ENCODE measurements at regions not wholly inside any gene's neighbourhood (a gene's known extent, or its start where the extent isn't known, plus 50 kb on each side); places are given as distances from the start of the nearest gene placed in this dataset.

DNA sequence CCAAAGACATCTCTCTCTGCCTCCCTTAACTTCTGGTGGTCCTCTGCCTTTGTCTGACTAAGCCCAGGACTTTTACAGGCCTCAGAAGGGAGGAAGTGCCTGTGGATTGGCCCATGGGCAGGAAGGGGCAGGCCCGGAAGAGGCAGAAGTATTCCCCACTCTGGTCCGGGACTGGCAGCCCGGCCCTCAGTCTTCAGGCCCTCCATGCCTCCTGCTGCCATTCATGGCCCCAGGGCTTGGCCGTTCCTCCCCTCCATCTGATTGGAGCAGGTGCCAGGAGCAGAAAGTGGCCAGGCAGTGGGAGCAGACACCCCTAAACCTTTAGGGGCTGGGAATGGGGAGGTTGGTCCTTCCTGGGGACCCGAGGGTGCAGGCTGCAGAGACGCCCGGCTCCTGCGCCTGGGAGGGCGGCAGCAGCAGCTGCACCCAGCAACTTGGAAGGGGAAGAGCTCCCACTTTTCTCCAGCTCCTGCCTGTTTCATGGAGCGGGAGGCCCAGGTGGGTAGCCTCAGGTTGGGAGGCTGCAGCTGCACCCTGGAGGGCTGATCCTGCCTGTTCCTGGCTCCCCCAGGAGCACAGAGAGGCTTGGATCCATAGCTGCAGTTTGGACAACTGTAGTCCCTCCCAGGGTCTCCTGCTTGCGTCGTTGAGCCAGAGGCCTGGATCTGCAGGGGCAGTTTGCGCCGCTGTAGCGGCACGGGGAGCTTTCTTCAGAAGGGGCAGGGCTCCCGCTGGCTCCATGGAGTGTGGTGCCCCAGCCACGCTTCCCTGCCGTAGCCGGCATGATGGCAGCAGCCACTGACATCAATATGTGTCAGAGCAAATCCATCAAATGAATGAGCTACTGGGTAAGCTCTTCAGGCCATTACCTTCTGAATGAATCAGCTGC is 661.5 kb upstream of the NUDT12 start:
- Histone ChIP-seq H4K20me1 (ENCODE audit: insufficient read depth, poor library complexity, severe bottlenecking) (no peaks in the 10 kb centered on the region), H3K79me2 (no peaks in the 10 kb centered on the region), H3K36me3 (replicated peaks; ENCODE audit: insufficient read depth, low read depth) (no peaks in the 10 kb centered on the region), H3K27ac (no peak overlapping the region), H2AFZ (no peak overlapping the region), H3K4me3 (no peak overlapping the region), H3K9me3 (ENCODE audit: low read depth) (no peaks in the 10 kb centered on the region), H3K27me3 (no peaks in the 10 kb centered on the region), H3K4me1 (ENCODE audit: insufficient read depth) (no peaks in the 10 kb centered on the region), H3K4me2 (no peak overlapping the region), H3K9me2 (replicated peaks; ENCODE audit: insufficient read depth) (no peaks in the 10 kb centered on the region)
- 97% methylated on average over 19 of the region's 20 CpGs for WGBS (ENCODE audit: low lambda C conversion rate, missing lambda C conversion rate)
- TF ChIP-seq, protein P1, sequence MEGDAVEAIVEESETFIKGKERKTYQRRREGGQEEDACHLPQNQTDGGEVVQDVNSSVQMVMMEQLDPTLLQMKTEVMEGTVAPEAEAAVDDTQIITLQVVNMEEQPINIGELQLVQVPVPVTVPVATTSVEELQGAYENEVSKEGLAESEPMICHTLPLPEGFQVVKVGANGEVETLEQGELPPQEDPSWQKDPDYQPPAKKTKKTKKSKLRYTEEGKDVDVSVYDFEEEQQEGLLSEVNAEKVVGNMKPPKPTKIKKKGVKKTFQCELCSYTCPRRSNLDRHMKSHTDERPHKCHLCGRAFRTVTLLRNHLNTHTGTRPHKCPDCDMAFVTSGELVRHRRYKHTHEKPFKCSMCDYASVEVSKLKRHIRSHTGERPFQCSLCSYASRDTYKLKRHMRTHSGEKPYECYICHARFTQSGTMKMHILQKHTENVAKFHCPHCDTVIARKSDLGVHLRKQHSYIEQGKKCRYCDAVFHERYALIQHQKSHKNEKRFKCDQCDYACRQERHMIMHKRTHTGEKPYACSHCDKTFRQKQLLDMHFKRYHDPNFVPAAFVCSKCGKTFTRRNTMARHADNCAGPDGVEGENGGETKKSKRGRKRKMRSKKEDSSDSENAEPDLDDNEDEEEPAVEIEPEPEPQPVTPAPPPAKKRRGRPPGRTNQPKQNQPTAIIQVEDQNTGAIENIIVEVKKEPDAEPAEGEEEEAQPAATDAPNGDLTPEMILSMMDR (IDR thresholded peaks at IDR 0.05; ENCODE audit: poor library complexity): no peak
- TF ChIP-seq EZH2 (IDR thresholded peaks at IDR 0.05; ENCODE audit: borderline replicate concordance): no peak
- no peak for DNase-seq (ENCODE audit: low spot score)

DNA sequence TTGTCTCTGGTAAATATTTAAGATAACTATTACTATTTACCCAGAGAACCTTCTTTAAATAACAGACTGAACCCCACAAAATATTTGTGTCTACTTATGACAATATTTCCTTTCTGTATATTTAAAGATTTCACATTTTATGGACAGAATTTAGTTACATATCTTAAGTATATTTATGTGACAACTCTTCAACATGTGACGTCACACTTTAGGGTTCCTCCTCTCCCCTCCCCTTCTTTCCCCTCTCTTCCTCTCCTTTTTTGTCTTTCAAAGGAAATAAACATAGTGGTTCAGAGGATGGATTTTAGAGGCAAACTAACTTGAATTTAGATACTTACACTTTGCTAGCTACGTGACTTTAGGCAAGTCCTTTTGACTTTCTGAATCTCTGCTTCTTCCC is 655.6 kb upstream of the NUDT12 start:
- Histone ChIP-seq H3K27me3 (no peaks in the 10 kb centered on the region), H3K4me2 (no peak overlapping the region), H3K4me1 (ENCODE audit: insufficient read depth) (no peaks in the 10 kb centered on the region), H3K9me2 (replicated peaks; ENCODE audit: insufficient read depth) (no peaks in the 10 kb centered on the region), H3K79me2 (no peaks in the 10 kb centered on the region), H2AFZ (no peak overlapping the region), H4K20me1 (ENCODE audit: insufficient read depth, poor library complexity, severe bottlenecking) (no peaks in the 10 kb centered on the region), H3K27ac (no peak overlapping the region), H3K9me3 (ENCODE audit: low read depth) (no peaks in the 10 kb centered on the region), H3K4me3 (no peak overlapping the region), H3K36me3 (replicated peaks; ENCODE audit: insufficient read depth, low read depth) (no peaks in the 10 kb centered on the region)
- TF ChIP-seq EZH2 (IDR thresholded peaks at IDR 0.05; ENCODE audit: borderline replicate concordance): no peak
- TF ChIP-seq, protein P1 (IDR thresholded peaks at IDR 0.05; ENCODE audit: poor library complexity): no peak
- no peak for TF ChIP-seq EZH2phosphoT487 (IDR thresholded peaks at IDR 0.05; ENCODE audit: low read depth, severe bottlenecking, unreplicated experiment)
- DNase-seq (ENCODE audit: low spot score): no peak
- WGBS (ENCODE audit: low lambda C conversion rate, missing lambda C conversion rate): 79% methylated on average over 2 of the region's 2 CpGs

DNA sequence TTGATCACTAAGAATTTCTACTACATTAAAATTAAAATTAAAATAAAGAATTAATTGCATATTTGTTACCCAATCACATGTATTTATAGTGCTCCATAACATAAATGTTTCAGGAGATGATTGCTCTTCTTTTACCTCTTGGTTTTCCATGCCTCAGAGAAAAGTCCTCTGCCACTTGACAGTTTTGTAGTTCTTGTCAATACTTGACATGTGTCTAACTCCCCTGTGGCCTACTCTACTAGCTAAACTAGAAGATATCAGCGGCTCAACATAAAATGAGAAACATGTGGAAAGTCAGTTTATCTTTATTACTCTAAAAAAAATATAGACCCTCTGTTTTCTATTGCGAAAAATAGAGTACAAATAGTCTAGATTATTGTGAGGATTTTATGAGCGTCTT is 650.6 kb upstream of the NUDT12 start:
- Histone ChIP-seq H3K9me2 (replicated peaks; ENCODE audit: insufficient read depth) (no peaks in the 10 kb centered on the region), H3K4me2 (no peak overlapping the region), H3K9me3 (ENCODE audit: low read depth) (no peaks in the 10 kb centered on the region), H3K79me2 (no peaks in the 10 kb centered on the region), H3K36me3 (replicated peaks; ENCODE audit: insufficient read depth, low read depth) (no peaks in the 10 kb centered on the region), H3K27ac (no peak overlapping the region), H3K27me3 (no peaks in the 10 kb centered on the region), H3K4me1 (ENCODE audit: insufficient read depth) (no peaks in the 10 kb centered on the region), H4K20me1 (ENCODE audit: insufficient read depth, poor library complexity, severe bottlenecking) (no peaks in the 10 kb centered on the region), H3K4me3 (no peak overlapping the region), H2AFZ (no peak overlapping the region)
- DNase-seq (ENCODE audit: low spot score): no peak
- 52% methylated on average over 3 of the region's 3 CpGs for WGBS (ENCODE audit: low lambda C conversion rate, missing lambda C conversion rate)
- TF ChIP-seq EZH2 (IDR thresholded peaks at IDR 0.05; ENCODE audit: borderline replicate concordance): no peak
- no peak for TF ChIP-seq EZH2phosphoT487 (IDR thresholded peaks at IDR 0.05; ENCODE audit: low read depth, severe bottlenecking, unreplicated experiment)
- TF ChIP-seq, protein P1 (IDR thresholded peaks at IDR 0.05; ENCODE audit: poor library complexity): no peak
